GM23248 (cell line): ENCODE measurements at regions not wholly inside any gene's neighbourhood (a gene's known extent, or its start where the extent isn't known, plus 50 kb on each side); places are given as distances from the start of the nearest gene placed in this dataset.

Experiments used
- EZH2 ChIP-seq: fragments of 200-600 bp; sonication (generic); IDR thresholded peaks from 2 replicates; pipeline ENCODE4 v1.6.1; 2018; ENCODE audit warnings: antibody characterized with exemption, mild to moderate bottlenecking; ENCODE audit not compliant: insufficient read depth, poor library complexity, severe bottlenecking
- EZH2phosphoT487 ChIP-seq: fragments of 200-600 bp; sonication (generic); IDR thresholded peaks from 2 replicates; pipeline ENCODE4 v1.6.1; 2018; ENCODE audit warnings: antibody characterized with exemption, moderate library complexity, mild to moderate bottlenecking, low read depth; ENCODE audit not compliant: insufficient read depth

DNA sequence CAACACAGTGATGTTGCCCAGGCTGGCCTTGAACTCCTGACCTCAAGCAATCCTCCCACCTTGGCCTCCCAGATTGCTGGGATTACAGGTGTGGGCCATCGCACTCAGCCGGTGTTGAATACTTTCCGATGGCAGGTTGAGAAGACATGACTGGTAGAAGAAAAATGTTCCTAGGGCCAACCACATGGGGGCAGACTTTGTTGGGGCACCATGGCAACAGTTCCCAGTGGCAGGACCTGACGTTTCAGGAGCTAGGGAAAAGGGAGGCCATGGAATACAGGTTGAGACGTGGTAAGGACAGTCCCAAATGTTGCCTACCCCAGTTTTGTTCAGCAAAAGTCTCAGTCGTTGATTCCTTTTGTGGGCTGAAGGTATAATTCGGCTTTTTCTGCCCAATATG is 134.6 kb downstream of the ASMT start:
- TF ChIP-seq EZH2phosphoT487 (no peak), EZH2 (no peak)
